ENCODE measurements at regions not wholly inside any gene's neighbourhood (a gene's known extent, or its start where the extent isn't known, plus 50 kb on each side); places are given as distances from the start of the nearest gene placed in this dataset.
"Not testable (repeated sequence)": the region's sequence is repeated elsewhere in the genome, so short reads cannot be mapped to it uniquely, and the experiment has no call there.

DNA sequence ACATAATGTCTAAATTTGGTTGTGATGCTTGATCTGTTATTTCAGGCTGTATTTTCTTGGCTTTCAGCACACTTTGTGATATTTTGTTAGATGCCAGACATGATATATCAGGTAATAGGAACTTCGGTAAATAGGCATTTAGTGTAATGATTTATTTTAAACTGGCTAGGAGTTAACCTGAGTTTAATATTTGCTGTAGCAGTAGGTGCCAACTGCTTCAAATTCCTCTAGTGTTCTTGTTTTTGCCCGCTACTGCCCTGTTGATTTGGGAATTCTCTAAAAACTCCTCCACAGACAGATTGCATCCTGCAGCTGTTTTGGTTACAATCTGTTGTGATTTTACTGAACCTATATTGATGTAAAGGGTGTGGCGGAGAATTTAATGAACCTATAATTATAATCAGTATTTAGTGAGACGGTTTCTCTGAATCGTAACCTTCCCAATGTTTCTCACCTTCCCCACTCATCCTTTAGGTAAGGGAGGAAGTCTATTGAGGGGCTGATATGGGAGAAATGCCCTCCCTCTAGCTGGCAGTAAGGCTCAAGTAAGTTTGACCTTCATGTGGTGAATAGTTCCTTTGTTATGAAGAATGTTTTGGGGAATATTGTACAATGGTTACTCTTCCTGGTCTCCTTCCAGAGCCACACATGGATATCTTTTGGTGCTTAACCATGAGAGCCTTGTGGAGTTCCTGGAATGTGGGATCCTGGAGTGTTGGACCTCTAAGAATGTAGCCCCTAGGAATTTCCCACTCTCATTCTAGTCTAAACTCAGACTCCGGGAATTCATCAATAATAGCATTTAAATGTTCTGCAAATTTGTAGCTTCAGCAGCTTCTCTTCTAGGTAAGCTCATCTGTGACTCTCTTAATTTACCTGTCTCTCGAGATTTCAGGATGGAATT, 634.1 kb downstream of the FSCB start:
- no peak for DNase-seq

DNA sequence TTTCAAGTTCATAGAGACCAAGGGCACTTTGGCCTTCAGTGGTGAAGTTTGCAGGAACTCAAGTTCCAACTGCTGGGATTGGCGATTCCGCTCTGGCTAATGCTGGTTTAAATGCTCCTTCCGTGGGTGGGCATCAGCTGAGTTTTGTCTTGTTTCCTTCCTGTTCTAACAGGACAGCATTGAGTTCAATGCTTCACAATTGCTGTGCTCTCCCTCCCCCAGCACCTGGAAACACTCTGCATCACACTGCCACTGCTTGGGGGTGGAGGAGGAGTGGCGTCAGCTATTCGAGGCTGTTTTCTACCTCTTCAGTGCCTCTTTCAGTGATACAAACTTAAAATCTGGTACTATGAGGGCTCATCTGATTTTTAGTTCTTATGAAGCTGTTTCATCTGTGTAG, 634.9 kb downstream of the FSCB start:
- DNase-seq, result no peak

DNA sequence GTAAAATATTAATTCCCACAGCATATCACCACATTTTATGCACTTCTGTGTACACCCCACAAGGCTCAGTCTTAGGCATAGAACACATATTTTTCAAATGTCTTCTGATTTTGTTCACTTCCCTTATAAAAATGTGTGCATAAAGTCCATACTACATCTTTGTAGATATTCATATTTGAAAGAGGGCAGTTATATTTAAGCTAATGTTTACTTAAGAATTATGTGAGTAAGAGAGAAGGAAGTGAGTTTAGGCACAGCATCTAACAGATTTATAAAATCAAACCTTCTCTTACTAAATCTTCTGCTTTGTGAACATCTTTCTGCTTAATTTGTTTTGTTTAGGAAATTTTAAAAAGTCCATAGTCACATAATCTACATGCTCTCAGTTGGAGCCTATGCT, 648.1 kb downstream of the FSCB start:
- DNase-seq, result no peak

DNA sequence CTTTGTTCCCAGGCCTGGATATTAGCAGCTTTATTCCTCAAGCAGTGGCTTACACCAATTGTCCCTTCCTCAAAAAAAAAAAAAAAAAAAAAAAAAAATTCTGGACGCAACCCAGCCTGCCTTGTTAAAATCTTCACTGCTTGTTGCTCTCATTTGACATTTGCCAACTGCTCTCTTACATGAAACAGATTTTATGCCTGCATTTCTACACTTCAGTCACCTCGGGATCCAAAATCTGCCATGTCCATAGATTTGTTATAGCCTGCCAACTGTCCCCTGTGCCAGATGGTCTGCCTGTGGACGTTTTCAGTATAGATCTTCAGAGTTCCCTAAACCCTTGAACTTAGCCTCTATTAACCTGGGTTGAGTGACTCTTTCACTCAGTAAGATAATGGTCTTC, 651.5 kb downstream of the FSCB start:
- DNase-seq, result no peak

DNA sequence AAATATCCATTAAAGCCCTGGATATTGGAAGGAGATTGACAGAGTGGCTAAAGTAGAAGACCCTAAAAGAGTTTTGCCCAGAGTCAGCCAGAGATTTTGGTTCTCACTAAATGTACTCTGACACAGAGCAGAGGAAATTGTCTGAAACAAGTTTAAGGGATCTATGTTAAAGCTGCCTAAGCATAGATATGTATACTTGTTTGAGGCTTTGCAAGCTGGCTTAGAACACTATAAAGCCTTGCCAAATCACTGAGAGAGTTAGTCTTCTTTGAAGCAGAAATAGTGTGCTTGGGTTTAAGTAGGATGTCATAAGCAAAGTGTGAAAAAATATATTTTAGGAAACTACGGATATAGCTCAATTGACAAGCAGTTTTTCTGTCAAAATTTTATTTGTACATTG, 653.5 kb downstream of the FSCB start:
- no peak for DNase-seq

DNA sequence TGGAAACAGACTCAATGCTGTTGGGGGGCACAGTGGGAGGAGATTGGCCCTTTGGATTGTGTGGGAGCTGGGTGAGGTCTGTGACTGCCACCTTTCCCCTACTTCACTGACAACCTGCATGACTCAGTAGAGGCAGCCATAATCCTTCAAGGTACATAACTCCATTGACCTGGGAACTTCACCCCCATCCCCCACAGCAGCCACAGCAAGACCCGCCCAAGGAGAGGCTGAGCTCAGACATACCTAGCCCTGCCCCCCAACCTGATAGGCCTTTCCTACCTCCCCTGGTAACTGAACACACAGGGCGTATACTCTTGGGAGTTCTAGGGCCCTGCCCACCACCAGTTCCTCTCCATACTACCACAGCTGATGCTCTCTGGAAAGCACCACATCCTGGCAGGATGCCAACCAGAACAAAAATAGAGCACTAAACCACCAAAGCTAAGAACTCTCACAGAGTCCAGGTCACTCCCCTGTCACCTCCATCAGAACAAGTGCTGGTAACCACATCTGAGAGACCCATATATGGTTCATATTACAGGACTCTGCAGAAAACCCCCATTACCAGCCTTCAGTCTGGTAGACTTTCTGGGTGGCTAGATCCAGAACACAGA, 703.9 kb downstream of the FSCB start:
- no peak for DNase-seq

DNA sequence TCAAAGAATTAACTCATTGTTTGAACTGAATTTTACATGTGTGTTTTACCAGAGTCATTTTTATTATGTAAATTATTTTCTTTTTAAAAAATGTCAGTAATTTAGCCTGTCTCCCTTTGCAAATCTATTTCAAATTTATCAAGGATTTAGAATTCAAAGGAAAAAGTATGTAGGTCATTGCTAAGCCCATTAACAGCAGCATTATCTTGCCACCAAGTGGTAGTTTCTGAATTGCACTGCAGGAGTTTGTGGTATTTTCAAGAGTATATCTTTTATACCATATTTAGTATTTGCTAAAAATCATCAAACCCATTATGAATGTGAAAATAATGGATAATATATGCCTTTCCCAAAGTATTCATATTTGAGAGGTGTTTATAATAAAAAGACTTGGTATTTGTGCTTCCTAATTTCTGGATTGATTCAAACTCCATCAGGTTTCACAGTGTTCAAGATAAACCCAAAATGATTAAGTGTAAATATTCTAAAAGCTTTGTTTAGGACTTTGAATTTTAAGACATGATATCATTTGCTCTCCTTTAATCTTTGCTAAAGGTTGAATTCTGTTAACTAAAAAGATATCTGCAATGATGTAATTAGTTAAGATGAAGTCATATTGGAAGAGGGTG, 711.4 kb downstream of the FSCB start:
- DNase-seq, result peak in 1 of 56 donors; percentile 0

DNA sequence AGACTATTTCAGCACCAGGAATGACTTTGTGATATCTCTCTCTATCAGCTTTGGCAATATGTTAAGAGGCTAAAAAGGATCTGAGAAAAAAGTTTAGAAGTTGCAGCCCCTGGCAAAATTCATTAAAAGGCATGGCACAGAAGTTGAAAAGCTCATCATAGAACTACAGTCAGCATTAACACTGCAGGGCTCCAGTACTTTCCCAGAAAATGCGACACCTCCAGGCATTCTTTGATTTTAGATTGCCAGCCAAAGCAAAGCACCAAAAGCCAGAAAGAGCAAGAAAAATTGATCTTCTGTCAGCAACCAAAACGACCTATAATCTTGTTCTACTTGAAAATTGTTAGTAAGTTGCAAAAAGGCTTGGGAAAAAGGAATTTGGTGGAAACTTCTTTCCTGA, 713.5 kb downstream of the FSCB start:
- no peak for DNase-seq

DNA sequence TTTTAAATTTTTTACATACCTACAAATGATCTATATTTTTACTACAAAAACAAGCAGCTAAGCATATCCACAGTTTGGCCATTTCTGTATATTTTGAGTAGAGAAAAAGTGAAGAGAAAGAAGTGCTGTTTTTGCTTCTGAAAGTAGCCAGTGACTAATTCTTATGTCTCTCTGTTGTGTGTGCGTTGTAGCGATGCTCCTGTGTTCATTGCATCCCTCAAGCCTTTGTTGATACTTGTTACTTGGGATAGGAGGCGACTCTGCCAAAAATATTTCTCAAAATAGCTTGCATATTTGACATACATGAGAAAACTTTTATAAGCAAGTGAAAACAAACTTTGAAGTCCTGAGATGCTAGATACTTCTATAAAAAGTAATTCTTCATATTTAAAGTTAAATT, 714.1 kb downstream of the FSCB start:
- no peak for DNase-seq

DNA sequence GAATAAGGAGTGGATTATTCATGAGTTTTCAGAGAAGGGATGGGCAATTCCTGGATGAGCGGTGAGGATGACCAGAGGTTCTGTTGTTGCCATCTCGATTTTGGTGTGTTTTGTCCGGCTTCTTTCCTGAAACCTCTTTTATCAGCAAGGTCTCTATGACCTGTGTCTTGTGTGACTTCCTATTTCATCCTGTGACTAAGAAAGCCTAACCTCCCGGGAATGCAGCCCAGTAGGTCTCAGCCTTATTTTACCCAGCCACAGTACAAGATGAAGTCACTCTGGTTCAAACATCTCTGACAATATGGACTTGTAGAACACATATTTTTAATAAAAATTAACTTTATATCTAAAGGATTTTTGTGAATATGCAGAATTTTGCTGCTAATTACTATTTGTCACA, 716.4 kb downstream of the FSCB start:
- DNase-seq, result no peak

DNA sequence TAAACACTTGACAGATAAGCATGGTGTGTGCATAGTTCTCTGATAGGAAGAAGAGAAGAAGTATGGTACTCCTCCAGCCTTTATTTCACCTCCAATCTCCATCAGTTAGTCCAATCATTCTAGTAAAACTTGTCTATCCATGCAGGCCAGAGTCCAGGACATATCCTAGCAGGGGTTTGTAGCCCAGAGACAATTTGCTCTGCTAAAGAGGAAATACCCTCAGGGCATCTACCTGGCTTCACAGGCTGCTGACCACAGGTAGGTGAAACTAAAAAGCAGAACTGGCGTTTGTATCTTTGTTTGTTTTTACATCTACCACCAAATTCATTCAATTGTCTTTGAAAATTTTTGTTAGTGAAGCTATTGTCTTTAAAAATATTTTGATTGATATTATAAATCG, 717.6 kb downstream of the FSCB start:
- DNase-seq, result no peak

DNA sequence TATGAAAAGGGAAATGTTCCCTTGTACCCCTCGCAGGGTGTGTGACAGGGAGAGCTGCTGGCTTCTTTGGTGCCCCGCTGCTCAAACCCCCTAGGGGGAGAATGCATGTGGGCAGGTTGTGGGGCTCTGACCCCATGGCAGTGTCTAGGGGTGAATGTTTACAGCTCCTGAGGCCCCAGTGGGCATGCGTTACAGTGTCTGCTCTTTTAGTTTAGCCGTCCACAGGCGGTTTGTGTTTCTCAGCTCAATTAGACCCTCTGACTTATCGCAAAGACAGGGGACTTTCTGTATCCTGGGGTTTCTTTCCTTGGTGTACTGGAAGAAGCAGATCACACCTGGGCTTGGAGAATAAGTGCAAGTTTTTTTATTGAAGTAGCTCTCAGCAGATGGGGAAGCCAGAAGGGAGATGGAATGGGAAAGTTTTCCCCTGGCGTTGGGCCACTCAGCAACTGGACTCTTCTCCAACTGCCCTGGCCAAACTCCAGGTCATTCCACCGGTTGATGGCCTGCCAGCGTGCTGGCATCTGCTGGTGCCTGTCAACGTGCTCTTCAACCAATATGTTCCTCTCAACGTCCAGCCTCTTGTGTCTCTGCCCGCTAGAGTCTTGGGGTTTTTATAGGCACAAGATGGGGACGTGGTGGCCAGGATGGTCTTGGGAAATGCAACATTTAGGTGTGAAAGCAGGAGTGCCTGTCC, 720.9 kb downstream of the FSCB start:
- DNase-seq, result no peak

DNA sequence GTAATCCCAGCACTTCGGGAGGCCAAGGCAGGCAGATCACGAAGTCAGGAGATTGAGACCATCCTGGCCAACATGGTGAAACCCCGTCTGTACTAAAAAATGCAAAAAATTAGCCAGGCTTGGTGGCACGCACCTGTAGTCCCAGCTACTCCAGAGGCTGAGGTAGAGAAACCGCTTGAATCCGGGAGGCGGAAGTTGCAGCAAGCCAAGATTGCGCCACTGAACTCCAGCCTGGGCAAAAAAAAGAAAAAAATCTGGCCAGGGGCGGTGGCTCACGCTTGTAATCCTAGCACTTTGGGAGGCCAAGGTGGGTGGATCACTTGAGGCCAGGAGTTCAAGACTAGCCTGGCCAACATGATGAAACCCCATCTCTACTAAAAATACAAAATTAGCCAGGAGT, 722.7 kb downstream of the FSCB start:
- DNase-seq, result not testable (repeated sequence)

DNA sequence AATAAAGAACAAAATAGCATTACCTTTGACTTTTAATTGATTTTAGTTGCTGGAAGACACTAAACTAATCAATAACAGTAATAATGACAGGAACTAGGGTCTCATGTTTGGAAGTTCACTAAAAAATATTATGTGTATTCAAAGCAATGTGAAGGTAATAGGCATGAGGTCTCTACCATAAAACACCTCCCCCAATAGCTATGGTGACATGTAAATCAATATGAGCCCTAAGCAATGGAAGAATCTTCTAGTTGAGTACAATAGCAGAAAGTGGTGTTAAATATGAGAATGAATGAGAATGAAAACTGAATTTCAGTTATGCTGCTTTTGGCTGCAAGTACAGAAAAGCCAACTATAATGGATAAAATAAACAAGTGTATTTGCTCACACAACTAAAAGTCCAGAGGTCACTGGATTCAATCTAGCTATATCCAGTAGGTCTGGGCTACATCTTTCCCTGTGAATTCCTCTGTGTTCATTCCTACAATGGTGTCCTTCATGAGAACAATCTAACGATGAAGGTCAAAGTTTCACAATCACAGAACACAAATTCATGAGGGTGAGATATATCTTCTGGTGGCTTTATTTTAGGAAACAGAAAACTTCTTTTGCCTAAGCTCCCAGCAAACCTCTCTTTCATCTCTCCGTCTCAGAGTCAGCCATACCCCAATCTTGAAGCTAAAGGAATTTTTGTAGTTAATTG, 728.0 kb downstream of the FSCB start:
- no peak for DNase-seq

DNA sequence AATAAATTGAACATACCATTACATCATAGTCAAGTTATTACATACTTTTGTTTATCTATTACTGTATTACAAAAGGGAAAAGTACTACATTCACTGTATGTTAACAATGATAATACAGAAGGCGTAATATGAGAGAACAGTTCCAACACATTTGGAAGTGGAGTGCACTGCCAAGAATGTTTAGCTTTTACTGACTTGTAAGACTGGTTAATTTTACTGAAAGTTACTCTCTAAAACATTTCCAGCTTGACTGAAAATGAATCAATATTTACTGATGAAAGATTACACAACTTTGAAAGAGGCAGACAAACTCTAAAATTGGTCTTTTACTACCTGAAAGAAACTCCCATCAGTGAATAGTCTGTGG, 728.5 kb downstream of the FSCB start:
- DNase-seq, result no peak

DNA sequence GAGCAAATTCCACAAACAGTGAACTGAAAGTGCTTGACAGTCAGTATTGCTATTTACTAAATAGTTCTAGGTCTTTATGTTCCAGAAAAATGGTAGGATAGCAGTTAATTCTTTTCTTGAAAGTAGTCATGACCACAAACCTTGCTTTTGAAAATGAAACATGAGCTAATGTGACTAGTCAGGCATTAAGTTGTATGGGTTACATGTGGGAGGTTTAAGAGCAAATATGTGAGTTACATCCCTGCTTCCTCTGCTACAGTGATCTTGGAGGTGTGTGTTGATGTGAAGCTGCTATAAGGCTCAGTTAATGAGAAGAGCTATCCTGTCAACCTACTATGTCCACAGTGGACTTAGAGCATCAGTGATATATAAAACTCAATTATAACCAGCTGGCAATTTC, 741.6 kb downstream of the FSCB start:
- no peak for DNase-seq

DNA sequence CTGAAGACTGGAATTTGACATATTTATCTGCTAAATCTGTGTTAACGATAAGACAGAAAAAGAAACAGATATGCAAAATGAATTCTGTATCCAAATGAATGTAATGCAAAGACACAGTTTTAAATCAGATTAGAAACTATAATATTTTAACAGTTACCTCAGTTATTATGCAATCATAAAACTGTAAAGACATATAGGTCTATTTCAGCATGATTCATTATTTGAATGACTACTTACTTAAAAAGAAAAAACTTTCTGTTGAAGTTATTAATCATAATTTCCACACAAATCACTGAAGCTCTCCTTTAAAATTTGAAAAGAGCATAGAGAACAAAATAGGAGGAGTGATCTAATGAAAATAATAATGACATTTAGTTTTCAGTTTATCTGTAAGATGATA, 742.6 kb downstream of the FSCB start:
- DNase-seq, result no peak

DNA sequence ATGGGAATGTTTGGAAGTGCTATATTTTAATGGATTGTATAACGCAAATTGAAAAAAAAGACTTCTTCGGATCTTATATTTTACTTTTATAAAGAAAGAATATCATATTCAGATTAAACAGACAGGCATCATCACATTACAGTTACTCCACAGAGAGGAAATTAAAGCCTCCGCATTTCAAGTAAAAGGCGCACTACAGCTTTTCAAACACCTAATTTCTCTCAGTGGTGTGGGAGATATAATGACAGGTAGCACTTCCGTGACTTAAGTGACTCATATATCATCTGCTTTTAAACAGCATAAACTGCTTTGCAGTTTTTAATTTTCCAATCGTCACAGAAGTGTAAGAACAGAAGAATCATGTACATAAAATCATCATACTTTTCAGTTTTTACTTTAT, 751.4 kb downstream of the FSCB start:
- DNase-seq, result no peak

DNA sequence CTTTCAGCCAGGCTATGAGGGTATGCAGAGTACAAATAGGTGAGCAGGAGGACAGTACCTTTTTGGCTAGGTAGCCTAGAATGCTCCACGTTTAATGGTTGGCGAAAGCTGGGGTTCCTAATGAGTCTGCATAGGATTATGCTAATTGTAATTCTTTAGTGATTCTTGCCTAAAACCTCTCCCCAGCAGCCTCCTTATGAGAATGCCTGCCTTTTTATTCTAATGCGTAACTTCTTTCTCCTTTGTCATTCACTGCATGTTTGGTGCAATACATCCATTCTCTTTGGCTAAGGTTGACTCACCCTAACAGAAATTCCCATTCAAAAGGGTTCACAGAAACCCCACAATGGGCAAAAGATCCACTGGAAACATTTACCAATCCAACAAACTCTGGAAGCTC, 752.2 kb downstream of the FSCB start:
- no peak for DNase-seq

DNA sequence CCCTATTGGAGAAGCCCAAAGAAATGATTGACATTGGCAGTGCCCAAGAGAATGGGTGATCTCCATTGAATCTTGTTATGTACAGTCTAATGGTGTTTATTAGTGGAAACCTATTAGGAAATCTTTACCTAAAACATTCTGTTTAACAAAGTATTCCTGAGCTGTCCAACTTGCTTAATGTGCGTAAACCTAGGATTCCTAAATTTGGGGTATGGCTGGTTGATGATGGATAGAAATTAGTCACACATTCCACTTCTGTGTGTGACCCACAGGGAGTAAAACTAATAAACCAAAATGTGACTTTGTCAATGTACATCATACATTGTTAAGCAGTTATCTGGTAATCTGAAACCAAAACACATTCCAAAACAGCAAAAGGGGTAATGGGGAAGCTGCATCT, 761.3 kb downstream of the FSCB start:
- no peak for DNase-seq

DNA sequence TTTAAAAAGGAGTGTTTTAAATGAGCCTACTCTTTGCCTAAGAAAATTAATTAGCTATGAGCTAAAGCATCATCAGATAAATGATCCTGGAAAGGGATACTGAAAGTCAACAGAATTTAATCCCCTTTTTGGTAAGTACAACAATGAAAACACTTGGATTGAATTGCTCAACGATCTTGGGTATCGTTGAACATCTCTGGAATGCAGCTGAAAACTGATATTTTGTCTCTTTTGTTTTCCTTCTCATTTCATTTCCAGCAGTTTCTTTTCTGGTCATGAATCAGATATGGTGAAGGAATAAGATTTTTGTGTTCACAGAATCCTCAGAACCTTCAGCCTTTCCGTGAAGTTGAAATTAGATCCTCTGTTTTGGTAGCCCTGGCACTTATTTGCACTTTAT, 771.2 kb downstream of the FSCB start:
- no peak for DNase-seq

DNA sequence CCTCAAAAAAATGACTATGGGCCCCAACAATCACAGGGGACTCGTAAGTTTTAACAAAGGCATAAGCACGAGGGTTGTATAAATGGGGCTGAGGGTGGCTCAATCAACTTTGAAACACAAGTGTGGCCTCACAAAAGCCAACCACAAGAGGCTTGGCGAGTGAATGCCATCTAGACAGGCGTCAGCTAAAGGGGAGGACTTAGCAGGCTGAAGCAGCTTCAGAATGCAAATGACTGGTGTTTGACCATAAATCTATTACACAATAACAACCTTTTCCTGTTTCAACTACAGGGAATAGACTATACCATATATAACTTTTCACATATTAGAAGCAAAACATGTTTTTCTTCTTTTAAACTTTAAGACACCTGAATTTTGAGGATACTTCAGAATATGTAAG, 777.9 kb downstream of the FSCB start:
- no peak for DNase-seq

All from amygdala (tissue), 56 donors.